A673 (cell line): ENCODE measurements at regions not wholly inside any gene's neighbourhood (a gene's known extent, or its start where the extent isn't known, plus 50 kb on each side); places are given as distances from the start of the nearest gene placed in this dataset.

Experiments
- EZH2 ChIP-seq: fragments of 200-600 bp; sonication (generic); IDR thresholded peaks from 2 replicates; pipeline ENCODE4 v1.6.1; 2017; ENCODE audit warnings: borderline replicate concordance, low read depth, mild to moderate bottlenecking, mixed read lengths, antibody characterized with exemption, low read length; ENCODE audit not compliant: poor library complexity, severe bottlenecking
- TF ChIP-seq, protein P1 (sequence below): fragments of 300-800, 200-600 bp; sonication (generic); conservative IDR thresholded peaks from 2 replicates; pipeline ENCODE4 v1.5.1; 2017; ENCODE audit warnings: low read depth, mild to moderate bottlenecking, antibody characterized with exemption, low read length, moderate library complexity, mixed read lengths

DNA sequence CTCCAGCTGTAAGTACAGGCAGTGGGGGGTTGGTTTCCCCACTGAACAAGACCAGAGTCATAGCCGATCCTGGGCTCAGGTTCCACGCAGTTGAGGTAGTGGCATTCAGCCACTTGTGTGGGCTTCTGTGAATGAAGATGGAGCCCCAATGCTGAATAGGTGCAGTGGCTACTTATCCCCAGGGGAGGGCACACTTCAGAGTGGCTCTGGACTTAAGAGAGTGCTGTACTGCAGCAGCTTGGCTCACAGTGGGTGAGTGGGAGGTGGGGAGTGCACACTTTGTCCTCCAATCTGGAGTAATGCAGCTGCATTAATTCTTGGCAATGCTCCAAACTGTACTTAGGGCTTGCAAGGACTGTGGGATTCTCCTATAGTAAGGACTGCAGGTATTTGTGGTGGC lies 81.9 kb downstream of the BUB3 start:
- no peak for TF ChIP-seq EZH2
- TF ChIP-seq, protein P1, sequence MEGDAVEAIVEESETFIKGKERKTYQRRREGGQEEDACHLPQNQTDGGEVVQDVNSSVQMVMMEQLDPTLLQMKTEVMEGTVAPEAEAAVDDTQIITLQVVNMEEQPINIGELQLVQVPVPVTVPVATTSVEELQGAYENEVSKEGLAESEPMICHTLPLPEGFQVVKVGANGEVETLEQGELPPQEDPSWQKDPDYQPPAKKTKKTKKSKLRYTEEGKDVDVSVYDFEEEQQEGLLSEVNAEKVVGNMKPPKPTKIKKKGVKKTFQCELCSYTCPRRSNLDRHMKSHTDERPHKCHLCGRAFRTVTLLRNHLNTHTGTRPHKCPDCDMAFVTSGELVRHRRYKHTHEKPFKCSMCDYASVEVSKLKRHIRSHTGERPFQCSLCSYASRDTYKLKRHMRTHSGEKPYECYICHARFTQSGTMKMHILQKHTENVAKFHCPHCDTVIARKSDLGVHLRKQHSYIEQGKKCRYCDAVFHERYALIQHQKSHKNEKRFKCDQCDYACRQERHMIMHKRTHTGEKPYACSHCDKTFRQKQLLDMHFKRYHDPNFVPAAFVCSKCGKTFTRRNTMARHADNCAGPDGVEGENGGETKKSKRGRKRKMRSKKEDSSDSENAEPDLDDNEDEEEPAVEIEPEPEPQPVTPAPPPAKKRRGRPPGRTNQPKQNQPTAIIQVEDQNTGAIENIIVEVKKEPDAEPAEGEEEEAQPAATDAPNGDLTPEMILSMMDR: no peak
